B cell (primary cell): ENCODE measurements at regions not wholly inside any gene's neighbourhood (a gene's known extent, or its start where the extent isn't known, plus 50 kb on each side); places are given as distances from the start of the nearest gene placed in this dataset.

Source experiments
- ATAC-seq: fragments of 200-7000 bp; cut with Tn5 transposase; one replicate; pipeline ENCODE4 v1.10.0; 2021; ENCODE audit warnings: low read depth, mild to moderate bottlenecking, moderate number of reproducible peaks, moderate library complexity
- CTCF ChIA-PET: fragments of 350-600 bp; sonication (Branson Sonifier 250); formaldehyde crosslinking; loops from one replicate; lab custom pipeline; 2021; ENCODE audit warnings: antibody characterized with exemption, inconsistent platforms; lab: Charles Lee
- POLR2A ChIA-PET: fragments of 350-600 bp; sonication (Branson Sonifier 250); formaldehyde crosslinking; loops from one replicate; lab custom pipeline; 2021; ENCODE audit warnings: antibody characterized with exemption; lab: Charles Lee
- DNase-seq: peaks from one replicate; pipeline ENCODE4 v3.0.0; 2013
- H2AFZ ChIP-seq: 2 replicates; pipeline ENCODE4 v1.6.1; 2012; ENCODE audit warnings: mild to moderate bottlenecking, low read depth, low read length; ENCODE audit not compliant: insufficient read depth, poor library complexity, severe bottlenecking
- H3K27ac ChIP-seq, 2 donors: 1 replicate in 1 of 2; 2 replicates in 1 of 2; pipeline ENCODE4 v1.5.1; 2012 to 2013; ENCODE audit warnings: low read length in 2 of 2, mild to moderate bottlenecking in 2 of 2, moderate library complexity in 1 of 2
- H3K27me3 ChIP-seq, 4 experiments: fragments of 200-600 bp in 1 of 4; sonication (generic) in 1 of 4; replicated peaks in 1 of 4; 1 replicate in 2 of 4; 2 replicates in 2 of 4; pipeline versions ENCODE4 v1.6.1 to v1.7.0; 2013 to 2016; ENCODE audit warnings: low read length in 3 of 4, mild to moderate bottlenecking in 2 of 4, mixed read lengths in 1 of 4, moderate library complexity in 1 of 4; ENCODE audit not compliant: insufficient read depth in 4 of 4, control insufficient read depth in 3 of 4; ENCODE audit errors: control extremely low read depth in 1 of 4
- H3K36me3 ChIP-seq, 2 experiments: replicated peaks in 1 of 2; 1 replicate in 1 of 2; 2 replicates in 1 of 2; pipeline versions ENCODE4 v1.6.1 to v1.7.1; 2013; ENCODE audit warnings: low read length in 1 of 2; ENCODE audit not compliant: insufficient read depth in 2 of 2, control insufficient read depth in 1 of 2; ENCODE audit errors: control extremely low read depth in 1 of 2, extremely low read depth in 1 of 2
- H3K4me1 ChIP-seq, 2 donors: fragments of 200-600 bp in 1 of 2; sonication (generic) in 1 of 2; 1 replicate in 1 of 2; 2 replicates in 1 of 2; pipeline versions ENCODE4 v1.5.1 to v1.6.1; 2013 to 2017; ENCODE audit warnings: low read length in 2 of 2; ENCODE audit not compliant: control insufficient read depth in 2 of 2, insufficient read depth in 2 of 2
- H3K4me2 ChIP-seq: replicated peaks from 2 replicates; pipeline ENCODE3; 2012; ENCODE audit warnings: mild to moderate bottlenecking, low read depth, low read length; ENCODE audit not compliant: poor library complexity, severe bottlenecking
- H3K4me3 ChIP-seq, 5 experiments: fragments of 200-600 bp in 1 of 5; sonication (generic) in 1 of 5; 1 replicate in 3 of 5; 2 replicates in 2 of 5; pipeline versions ENCODE4 v1.5.1 to v1.7.0; 2011 to 2016; ENCODE audit warnings: low read length in 4 of 5, mild to moderate bottlenecking in 4 of 5, low read depth in 2 of 5, control low read depth in 1 of 5, moderate library complexity in 1 of 5; ENCODE audit not compliant: insufficient read depth in 1 of 5; ENCODE audit errors: control extremely low read depth in 1 of 5, extremely low read depth in 1 of 5
- H3K79me2 ChIP-seq: fragments of 200-600 bp; sonication (generic); one replicate; pipeline ENCODE4 v1.6.0; 2016; ENCODE audit warnings: low read length; ENCODE audit not compliant: control insufficient read depth, insufficient read depth
- H3K9ac ChIP-seq: fragments of 200-600 bp; sonication (generic); 2 replicates; pipeline ENCODE4 v1.6.1; 2017; ENCODE audit warnings: mild to moderate bottlenecking, low read length, moderate library complexity
- H3K9me3 ChIP-seq, 3 donors: one replicate each; pipeline versions ENCODE4 v1.6.1 to v1.7.1; 2013; ENCODE audit warnings: low read length in 2 of 3; ENCODE audit not compliant: control insufficient read depth in 2 of 3, insufficient read depth in 1 of 3; ENCODE audit errors: control extremely low read depth in 1 of 3
- H4K20me1 ChIP-seq: 2 replicates; pipeline ENCODE4 v1.6.0; 2012; ENCODE audit warnings: mild to moderate bottlenecking, low read length; ENCODE audit not compliant: insufficient read depth, control insufficient read depth, poor library complexity, severe bottlenecking
- H3K27ac Mint-ChIP-seq: one replicate; pipeline ENCODE4 v1.8.0; 2021; ENCODE audit warnings: mixed read lengths
- H3K27me3 Mint-ChIP-seq: one replicate; pipeline ENCODE4 v1.8.0; 2021; ENCODE audit warnings: mixed read lengths
- H3K4me1 Mint-ChIP-seq: one replicate; pipeline ENCODE4 v1.8.0; 2021; ENCODE audit warnings: mixed read lengths
- H3K4me3 Mint-ChIP-seq: one replicate; pipeline ENCODE4 v1.8.0; 2021; ENCODE audit warnings: mixed read lengths
- H3K9me3 Mint-ChIP-seq: one replicate; pipeline ENCODE4 v1.8.0; 2022; ENCODE audit warnings: mixed read lengths; ENCODE audit not compliant: insufficient read depth
- CTCF ChIP-seq: fragments of 200-600 bp; IDR thresholded peaks from one replicate; pipeline ENCODE4 v1.8.0; 2022; ENCODE audit warnings: antibody characterized with exemption, mild to moderate bottlenecking
- EZH2 ChIP-seq: IDR thresholded peaks from 2 replicates; pipeline ENCODE4 v1.6.1; 2012; ENCODE audit warnings: borderline replicate concordance, low read depth, mild to moderate bottlenecking, moderate library complexity, low read length; ENCODE audit not compliant: insufficient read depth, poor library complexity, severe bottlenecking
- WGBS: methylation state at CpG from one replicate; pipeline ENCODE4 v1.1.5; 2013; ENCODE audit warnings: missing lambda C conversion rate; ENCODE audit not compliant: insufficient coverage; 5-methylcytosine and 5-hydroxymethylcytosine counted together
- intact Hi-C: fragments of 100-400 bp; cut with micrococcal nuclease; formaldehyde crosslinking; loops from one replicate; pipeline ENCODE4 v1.10.0; 2022

GRCh38 chr6:126504792-126505191, 164.9 kb downstream of the CENPW start:
- POLR2A ChIA-PET = no interaction called here

GRCh38 chr6:126513198-126513597, 173.3 kb downstream of the CENPW start:
- POLR2A ChIA-PET = no interaction called here

More at GRCh38 chr6:126504792-126505191, 164.9 kb downstream of the CENPW start:
- Histone ChIP-seq H3K9me3 (no peaks in the 10 kb centered on the region), H3K27me3 (no peaks in the 10 kb centered on the region), H3K9ac (no peak overlapping the region), H3K4me2 (no peak overlapping the region), H4K20me1 (no peaks in the 10 kb centered on the region), H3K4me1 (no peaks in the 10 kb centered on the region), H3K4me3 (no peak overlapping the region), H3K27ac (no peak overlapping the region), H3K79me2 (no peaks in the 10 kb centered on the region), H2AFZ (no peak overlapping the region), H3K36me3 (no peaks in the 10 kb centered on the region)
- CTCF ChIA-PET = no interaction called here
- H3K27ac Mint-ChIP-seq = no peak overlapping the region
- no peak overlapping the region for H3K4me3 Mint-ChIP-seq
- ATAC-seq = no peak
- H3K4me1 Mint-ChIP-seq = no peaks in the 10 kb centered on the region
- 100% methylated on average over 6 of the region's 9 CpGs for WGBS
- TF ChIP-seq EZH2 (no peak), CTCF (no peak)
- H3K9me3 Mint-ChIP-seq = no peaks in the 10 kb centered on the region
- H3K27me3 Mint-ChIP-seq = no peaks in the 10 kb centered on the region
- no peak for DNase-seq
- intact Hi-C loops = no loop called here

More at GRCh38 chr6:126513198-126513597, 173.3 kb downstream of the CENPW start:
- Histone ChIP-seq H2AFZ (no peak overlapping the region), H3K4me1 (no peaks in the 10 kb centered on the region), H4K20me1 (no peaks in the 10 kb centered on the region), H3K79me2 (no peaks in the 10 kb centered on the region), H3K27me3 (no peaks in the 10 kb centered on the region), H3K36me3 (no peaks in the 10 kb centered on the region), H3K9me3 (no peaks in the 10 kb centered on the region), H3K4me2 (no peak overlapping the region), H3K27ac (no peak overlapping the region), H3K9ac (no peak overlapping the region), H3K4me3 (no peak overlapping the region)
- no peak for ATAC-seq
- Mint-ChIP-seq H3K9me3 (no peaks in the 10 kb centered on the region), H3K27ac (no peak overlapping the region), H3K4me3 (no peak overlapping the region), H3K27me3 (no peaks in the 10 kb centered on the region), H3K4me1 (no peaks in the 10 kb centered on the region)
- intact Hi-C loops = no loop called here
- CTCF ChIA-PET = no interaction called here
- TF ChIP-seq CTCF (no peak), EZH2 (no peak)
- WGBS = no CpG with 5 or more reads among the region's 1 CpG
- DNase-seq = no peak
